GM21423 (cell line): ENCODE measurements at regions not wholly inside any gene's neighbourhood (a gene's known extent, or its start where the extent isn't known, plus 50 kb on each side); places are given as distances from the start of the nearest gene placed in this dataset.
"Not testable (repeated sequence)": the region's sequence is repeated elsewhere in the genome, so short reads cannot be mapped to it uniquely, and the experiment has no call there.

Experiments used
- ATAC-seq: cut with Tn5 transposase; IDR thresholded peaks from one replicate; pipeline ENCODE4 v1.9.1; 2021; ENCODE audit warnings: mild to moderate bottlenecking, moderate library complexity; ENCODE audit not compliant: unreplicated experiment

DNA sequence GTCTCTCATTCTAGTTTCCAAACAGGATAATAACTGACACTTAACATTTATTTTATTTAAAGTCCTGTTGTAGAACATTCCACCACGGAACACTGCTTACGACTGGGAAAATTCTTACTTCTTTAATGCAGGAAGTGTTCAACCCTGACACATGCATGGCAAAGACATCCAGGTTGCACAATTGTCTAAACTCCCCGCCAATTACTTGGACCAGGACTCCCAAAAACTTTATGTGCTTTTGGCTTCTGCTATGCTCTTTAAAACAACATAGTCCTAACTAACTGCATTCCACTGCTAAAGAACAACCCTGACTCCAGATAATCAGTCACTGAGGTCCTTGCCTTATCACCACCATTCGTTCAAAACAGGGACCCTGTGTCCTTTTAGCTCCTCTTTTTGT is 995.8 kb downstream of the LTN1 start:
- ATAC-seq: not testable (repeated sequence)

DNA sequence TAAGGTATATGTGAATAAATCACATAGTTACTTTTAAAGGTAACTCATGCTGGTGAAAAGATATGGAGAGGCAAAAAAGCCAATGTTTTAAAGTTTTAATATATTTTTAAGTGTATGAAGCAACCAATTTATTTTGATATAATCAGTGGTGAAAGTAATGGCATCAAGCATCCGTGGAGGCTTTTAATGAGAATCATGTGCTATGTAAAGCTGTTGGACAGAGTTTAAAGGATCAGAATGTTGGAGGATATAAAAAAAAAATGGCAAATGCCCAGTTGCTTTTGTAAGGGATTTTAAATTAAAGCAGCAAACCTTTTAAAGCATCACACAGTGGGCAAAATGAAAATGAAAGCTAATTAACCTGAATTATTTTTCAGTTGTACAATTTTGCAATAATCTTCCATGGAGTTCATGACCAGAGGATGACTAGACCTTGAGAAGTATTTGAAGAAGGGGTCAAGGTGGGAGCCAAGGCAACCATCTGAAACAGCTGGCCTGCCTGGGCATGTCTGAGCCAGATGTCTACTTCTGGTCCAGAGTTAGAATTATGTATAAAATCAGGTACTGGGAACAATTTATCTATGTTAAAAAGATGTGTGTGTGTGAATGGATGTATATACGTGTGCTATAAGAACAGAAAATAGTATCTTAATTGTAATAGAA is 1007.9 kb downstream of the LTN1 start:
- ATAC-seq: not testable (repeated sequence)

DNA sequence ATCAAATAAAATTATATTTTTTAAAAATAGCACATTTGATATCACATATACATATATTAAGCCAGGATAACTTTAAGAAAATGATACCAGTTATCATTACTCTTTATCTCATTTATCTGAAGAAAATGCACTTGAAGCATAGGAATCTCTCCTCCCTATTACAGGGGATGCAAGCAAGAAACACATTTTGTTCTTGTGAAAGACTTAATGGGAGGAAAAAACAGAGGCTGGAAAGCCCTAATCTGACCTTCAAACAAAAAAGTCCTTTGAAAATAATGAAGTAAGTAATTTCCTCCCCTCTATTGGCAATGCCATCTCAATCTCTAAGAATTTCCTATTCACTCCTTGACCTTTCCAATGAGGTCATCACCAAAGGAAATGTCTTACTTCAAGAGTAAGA is 1012.6 kb upstream of the ADAMTS5 start:
- not testable (repeated sequence) for ATAC-seq

DNA sequence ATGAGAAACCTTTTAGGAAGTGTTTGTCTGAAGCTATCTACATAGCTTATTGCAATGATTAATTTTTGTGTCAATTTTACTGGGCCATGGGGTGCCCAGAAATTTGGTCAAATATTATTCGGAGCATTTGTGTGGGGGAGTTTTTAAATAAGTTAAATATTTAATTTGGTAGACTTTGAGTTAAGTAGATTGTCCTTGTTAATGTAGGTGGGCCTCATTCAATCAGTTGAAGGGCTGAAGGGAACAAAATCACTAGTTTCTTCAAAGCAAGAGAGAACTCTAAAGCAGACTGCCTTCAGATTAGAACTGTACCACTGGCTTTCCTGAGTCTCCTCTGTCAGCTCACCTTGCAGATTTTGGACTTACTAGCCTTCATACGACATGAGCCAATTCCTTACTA is 1008.6 kb upstream of the ADAMTS5 start:
- no peak for ATAC-seq

DNA sequence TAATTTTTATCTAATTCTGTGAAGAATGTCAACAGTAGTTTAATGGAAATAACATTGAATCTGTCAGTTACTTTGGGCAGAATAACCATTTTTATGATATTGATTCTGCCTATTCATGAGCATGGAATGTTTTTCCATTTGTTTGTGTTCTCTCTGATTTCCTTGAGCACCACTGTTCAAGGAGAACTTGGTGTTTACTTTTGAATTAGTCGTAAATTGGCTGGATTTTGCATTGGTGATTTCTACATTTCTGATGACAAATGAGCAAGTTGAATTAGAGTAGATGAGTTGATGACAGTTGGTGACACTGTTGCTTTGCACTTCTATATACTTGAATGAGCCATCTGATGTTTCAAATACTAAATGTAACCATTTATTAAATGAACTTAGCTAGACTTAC is 1007.3 kb upstream of the ADAMTS5 start:
- ATAC-seq: not testable (repeated sequence)

DNA sequence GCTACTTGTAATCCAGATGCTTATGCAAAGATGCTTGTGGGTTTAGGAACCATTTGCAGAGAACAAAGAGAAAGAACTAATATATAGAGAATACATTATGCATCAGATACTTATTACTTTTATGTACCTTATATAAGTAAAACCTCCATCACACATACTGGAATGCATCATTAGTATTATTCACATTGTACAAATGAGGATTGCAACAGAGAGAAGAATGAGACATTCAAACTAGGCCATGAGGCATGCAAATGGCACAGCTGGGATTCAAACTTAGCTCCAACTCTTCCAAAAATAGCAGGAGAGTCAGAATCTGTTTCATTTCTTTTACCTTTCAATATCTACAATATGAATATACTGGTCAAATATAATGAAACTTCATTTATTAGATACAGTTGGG is 1001.4 kb upstream of the ADAMTS5 start:
- not testable (repeated sequence) for ATAC-seq

DNA sequence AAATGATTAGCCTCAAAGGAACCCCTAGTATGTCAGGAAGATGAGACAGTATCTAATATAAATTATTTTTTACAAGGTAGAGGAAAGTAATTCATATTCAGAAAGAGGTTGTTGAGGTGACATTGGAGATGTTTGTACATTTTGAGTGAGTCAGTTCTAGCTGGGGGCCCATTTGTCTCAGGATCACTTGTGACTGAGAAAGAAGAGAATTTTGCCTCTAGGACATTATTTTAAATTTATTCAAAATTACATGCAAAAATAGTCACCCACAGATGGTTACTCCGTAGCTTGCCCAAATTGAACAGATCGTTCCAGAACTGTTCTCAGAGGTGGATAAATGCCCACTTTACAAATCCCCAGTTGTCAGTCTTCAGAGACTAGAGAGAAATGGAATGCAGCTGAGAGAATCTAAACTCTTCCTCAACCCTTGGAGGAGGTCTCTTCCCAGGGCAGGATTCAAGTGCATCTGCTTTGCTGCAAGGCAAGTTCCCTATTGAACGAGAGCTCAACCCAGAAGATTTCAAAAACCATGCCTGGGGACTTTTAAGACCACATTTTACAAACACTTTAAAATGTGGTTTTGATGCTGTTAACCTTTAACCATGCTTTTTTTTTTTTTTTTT is 987.8 kb upstream of the ADAMTS5 start:
- no peak for ATAC-seq

DNA sequence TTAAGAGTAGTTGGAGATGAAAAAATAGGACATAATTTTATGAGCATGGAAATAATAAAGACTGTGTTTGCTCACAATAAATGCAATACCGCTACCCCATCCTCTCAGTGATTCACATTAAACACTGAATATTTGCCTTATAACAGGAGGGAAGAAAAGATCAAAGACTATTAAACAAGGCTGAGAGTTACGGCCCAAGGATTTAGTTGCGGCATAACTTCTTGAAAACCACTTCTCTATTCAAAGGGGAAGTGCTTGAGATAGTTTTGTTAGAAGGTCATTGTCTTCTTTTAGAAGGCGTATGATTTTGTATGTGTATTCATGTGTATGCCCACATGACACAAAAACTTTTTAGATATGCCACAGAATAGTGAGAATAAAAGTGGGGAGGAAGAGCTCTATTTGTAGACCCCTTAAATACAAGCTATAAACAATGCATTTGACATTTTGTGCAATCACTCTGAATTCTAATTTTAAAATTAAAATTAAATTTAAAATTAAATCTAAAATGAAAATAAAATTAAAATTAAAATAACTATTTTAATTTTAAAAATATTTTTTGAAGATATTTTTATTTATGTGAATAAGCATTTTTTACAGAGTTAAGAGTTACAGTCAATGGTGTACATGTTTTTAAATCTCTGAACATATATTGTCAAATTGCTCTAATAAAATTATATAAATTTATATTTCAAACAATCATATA is 986.6 kb upstream of the ADAMTS5 start:
- ATAC-seq: no peak

DNA sequence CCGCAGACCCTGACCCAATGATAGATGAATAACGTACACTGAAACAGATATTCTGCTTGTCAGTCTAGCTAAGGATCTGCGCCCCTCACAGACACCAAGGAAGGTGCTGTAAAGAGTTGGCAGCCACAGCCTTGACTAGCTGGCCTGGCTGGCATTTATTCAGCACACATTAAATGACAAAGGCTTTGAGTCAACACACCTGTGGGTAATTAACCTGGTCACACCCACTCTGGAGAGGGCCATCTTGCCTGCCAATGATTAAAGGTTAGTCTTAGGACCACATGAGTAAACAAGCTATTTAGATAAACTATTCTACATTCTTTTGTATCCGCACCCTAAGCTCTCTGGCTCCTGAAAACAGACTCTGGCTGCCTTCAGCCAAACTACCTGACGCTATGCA is 982.2 kb upstream of the ADAMTS5 start:
- ATAC-seq: not testable (repeated sequence)

DNA sequence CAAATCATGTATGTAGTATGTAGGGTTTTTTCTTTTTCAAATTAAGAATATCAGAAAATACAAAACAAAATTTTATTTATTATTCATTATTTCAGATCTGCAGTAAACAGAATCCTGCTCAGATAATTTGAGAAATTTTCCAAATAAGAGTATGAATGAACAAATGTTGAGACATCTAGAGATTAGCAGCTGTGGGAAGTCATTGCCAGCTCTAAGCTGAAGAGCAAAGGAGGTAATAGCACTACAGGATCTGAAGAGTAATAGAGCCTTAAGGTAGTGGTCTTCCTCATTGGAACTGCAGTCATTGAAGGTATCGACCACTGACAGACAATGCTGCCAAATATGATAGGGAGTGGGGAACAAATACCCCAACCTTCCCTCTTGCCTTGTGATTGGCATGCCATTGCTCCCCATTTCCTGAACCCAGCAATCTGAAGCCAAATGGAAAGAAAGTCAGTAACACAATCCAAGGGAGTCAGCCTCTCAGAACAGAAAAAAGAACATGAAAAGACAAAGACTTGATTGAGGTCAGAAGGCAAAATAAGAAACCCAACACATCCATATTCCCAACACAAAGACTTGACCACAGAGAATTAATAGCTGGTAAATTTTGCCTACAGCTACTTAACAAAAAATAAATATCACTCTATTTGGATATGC is 963.4 kb upstream of the ADAMTS5 start:
- ATAC-seq: not testable (repeated sequence)

DNA sequence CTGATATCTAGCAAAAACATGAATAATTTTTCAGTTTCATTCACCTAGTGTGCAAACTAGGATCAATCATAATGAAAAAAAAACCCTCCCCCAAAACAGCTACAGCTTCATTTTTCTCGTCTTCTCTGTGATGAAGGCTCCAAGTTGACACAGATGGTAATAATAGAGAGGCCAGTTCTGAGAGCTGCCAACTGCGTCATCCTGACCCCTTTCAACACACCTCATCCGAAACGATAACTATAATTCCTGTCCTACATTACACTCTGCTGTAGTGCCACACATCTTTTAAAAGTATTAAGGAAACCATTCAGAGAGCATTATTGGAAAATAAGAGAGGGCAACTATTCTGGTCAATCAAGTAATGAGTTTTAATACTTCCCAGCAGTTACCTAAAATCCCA is 962.3 kb upstream of the ADAMTS5 start:
- ATAC-seq: not testable (repeated sequence)

DNA sequence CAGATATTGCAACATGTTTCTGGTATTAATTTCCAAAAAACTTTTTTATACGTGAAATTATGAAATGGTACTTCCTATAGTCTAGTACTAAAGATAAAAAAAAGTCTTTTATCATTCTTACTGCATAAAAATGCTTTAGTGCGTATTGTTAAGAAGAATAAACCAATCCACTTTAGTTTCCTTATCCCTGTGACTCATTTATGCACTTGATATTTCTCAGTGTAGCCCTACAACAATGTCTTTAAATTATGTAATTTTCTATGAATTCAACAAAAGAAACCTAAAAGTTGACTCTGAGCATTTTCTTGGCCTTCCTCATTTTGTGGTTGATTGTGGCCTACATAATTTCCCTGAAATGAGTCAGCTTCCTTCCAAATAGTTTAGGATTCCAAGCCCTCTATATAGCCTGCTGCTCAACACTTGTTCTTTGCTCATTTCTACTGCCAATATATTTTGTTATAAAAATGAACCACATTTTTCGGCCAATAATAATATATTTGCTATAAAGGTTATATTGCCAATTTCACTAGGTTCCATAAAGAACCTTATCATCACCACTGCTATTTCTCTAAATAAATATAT is 961.7 kb upstream of the ADAMTS5 start:
- not testable (repeated sequence) for ATAC-seq

DNA sequence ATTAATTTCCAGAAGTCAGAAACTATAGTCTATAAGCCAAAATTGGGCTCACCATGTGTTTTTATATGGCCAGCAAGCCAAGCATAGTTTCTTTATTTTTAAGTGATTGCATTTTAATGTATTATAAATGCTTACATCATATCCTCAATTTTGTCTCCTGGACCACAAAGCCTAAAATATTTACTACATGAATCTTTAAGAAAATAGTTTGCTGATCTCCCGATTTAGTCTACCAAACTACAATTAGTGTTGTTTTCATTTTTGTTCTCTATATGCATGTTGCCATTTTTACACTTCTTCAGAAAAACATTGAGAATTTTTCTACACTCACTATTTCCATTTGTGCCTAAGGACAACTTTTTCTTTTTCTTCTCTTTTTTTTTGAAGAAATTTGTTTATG is 954.5 kb upstream of the ADAMTS5 start:
- not testable (repeated sequence) for ATAC-seq

DNA sequence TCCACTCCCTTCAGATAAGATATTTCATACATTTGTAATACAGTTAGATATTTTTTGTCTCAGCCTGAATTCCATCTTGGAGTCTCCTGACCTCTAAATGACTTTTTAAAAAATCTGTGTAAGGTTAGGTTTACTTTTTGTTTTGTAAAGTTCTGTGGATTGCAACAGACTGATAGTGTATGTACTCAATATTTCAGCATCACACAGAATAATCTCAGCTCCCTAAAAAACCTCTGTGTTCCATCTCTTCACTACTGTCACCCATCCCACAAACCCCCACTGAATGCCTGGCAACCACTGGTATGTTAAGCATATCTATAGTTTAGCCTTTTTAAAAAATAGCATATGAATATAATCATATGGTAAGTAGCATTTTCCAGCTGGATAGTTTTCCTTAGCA is 951.1 kb upstream of the ADAMTS5 start:
- not testable (repeated sequence) for ATAC-seq

DNA sequence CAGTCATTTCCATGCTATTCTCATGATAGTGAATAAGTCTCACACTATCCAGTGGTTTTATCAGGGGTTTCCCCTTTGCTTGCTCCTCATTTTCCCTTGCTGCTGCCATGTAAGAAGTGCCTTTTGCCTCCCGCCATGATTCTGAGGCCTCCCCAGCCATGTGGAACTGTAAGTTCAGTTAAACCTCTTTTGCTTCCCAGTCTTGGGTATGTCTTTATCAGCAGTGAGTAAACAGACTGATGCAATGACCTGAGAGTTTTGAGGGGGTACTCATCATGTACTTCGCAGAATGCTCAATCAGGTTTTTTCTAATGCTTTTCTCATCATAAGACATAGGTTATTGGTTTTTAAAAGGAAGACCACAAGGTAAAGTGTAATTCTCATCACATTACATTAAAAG is 949.4 kb upstream of the ADAMTS5 start:
- not testable (repeated sequence) for ATAC-seq

DNA sequence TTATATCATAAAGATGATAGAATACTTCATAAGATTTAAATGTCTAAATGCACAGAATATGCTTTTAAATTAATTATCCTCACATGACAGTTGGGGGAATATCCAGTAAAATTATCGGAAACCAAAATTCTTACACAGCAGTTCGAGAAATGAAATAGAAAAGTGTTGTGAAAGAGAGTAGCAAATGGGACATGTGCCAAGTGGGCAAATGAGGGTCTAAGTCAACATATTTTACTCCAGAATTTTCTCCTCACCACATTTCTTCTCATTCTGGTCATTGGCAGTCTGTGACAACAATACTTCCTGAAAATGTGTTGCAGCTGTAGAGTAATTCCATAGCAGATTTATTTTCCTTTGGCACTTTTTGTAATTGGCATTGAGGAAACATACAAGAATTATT is 945.2 kb upstream of the ADAMTS5 start:
- not testable (repeated sequence) for ATAC-seq

DNA sequence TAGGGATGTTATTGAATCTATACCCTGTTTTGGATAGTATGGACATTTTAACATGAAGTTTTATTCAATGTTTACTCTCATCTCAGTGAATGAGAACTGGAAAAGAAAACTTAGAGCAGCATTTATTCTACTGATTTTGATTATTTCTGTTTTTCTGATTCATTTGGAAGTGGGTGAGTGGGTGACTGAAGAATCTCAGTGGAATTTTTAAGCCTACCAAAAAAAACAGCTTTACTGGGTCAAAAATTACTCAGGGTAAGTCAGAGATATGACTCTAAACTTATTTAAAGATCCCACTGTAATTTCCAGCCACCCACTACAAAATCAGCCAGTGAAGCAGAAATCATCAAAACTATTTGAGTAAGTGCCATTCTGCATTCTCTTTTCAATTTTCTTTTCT is 942.6 kb upstream of the ADAMTS5 start:
- ATAC-seq: not testable (repeated sequence)

DNA sequence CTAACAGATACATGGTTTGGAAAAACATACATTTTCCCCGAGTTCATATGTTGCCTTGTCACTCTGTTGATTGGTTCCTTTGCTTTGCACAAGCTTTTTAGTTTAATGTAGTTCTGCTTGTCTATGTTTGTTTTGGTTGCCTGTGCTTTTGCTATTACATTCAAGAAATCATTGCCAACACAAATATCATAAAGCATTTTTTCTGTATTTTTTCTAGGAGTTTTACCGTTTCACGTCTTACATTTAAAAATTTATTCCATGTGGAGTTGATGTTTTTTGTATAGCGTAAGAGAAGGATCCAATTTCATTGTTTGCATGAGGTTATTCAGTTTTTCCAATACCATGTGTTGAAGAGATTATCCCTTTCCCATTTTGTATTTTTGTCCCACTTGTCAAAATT is 941.9 kb upstream of the ADAMTS5 start:
- ATAC-seq: not testable (repeated sequence)

DNA sequence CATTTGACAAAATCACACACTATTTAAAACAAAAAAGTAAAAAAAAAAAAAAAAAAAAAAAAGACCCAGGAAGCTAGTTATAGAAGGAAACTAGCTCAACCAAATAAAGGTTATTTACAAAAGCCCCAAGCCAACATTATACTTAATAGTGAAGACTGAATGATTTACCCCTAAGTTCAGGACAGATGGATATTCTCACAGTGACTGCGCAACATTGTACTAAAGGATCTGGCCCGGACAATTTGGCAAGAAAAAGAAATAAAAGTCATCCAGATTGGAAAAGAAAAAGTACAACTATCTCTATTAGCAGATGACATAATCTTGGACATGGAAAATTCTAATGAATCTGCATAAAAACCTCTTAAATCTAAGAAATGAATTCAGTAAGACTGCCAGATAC is 936.0 kb upstream of the ADAMTS5 start:
- ATAC-seq: not testable (repeated sequence)

DNA sequence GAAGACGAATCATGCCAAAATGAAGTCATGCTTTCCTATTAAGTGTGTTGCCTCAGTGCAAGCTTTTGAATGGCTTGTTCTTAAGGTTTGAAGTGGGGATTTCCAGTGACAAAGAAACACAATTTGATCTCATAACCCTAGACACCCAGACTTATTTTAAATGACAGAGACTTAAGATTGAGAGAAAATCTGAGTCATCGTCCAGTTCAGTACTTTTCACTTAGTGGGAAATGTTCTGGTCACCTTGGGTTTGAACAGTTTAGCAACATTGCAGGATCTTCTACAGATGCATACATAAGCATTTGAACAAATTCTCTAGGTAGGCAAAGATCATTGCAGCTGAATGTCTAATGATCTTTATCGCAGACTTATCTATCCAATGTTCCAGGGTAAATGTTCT is 926.7 kb upstream of the ADAMTS5 start:
- ATAC-seq: not testable (repeated sequence)

DNA sequence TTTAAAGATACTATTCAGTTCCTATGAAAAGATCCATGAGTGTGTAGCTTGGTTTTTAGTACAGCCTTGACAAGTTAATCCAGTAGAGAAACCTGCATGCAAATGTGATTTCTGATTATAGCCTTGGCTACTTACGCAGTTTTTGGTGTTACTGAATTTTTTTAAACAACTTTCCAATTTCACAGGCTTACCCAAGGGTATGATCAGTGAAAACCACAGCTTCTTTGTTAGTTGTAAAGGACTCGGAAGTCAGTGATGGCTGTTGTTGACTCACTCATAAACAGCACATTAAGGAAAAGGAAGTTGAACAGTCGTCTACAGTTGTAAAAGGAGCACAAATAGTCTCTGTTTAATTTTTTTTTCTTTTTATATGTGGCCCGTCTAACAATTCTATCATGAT is 924.6 kb upstream of the ADAMTS5 start:
- not testable (repeated sequence) for ATAC-seq
